A673 (cell line): ENCODE measurements at regions not wholly inside any gene's neighbourhood (a gene's known extent, or its start where the extent isn't known, plus 50 kb on each side); places are given as distances from the start of the nearest gene placed in this dataset.
"Not testable (repeated sequence)": the region's sequence is repeated elsewhere in the genome, so short reads cannot be mapped to it uniquely, and the experiment has no call there.

Source experiments
- BruUV-seq: library from RNA; stranded (reverse); fragments of 400-500 nt; replicated peaks from 2 replicates; lab custom pipeline; 2021; lab: Mats Ljungman, UMichigan
- CTCF ChIA-PET: fragments of 300-600 bp; sonication (Branson Sonifier 250); formaldehyde crosslinking; loops from one replicate; lab custom pipeline; 2022; ENCODE audit warnings: antibody characterized with exemption; lab: Charles Lee
- POLR2A ChIA-PET: fragments of 300-600 bp; sonication (Branson Sonifier 250); formaldehyde crosslinking; loops from one replicate; lab custom pipeline; 2022; ENCODE audit warnings: antibody characterized with exemption; ENCODE audit not compliant: low non-redundant PET; lab: Charles Lee
- DNase-seq: peaks from one replicate; pipeline ENCODE4 v3.0.0-alpha.2; 2015; ENCODE audit warnings: low spot score
- H3K27ac ChIP-seq: fragments of 200-600 bp; sonication (generic); 2 replicates; pipeline ENCODE4 v1.5.1; 2016; ENCODE audit warnings: mixed run types, low read depth, mild to moderate bottlenecking, mixed read lengths, antibody characterized with exemption, low read length; ENCODE audit not compliant: poor library complexity, severe bottlenecking
- H3K27me3 ChIP-seq: fragments of 200-600 bp; sonication (generic); replicated peaks from 2 replicates; pipeline ENCODE4 v1.6.1; 2017; ENCODE audit warnings: mixed run types, low read depth, mild to moderate bottlenecking, mixed read lengths, antibody characterized with exemption, low read length; ENCODE audit not compliant: insufficient read depth, poor library complexity
- H3K36me3 ChIP-seq: fragments of 200-600 bp; sonication (generic); 2 replicates; pipeline ENCODE4 v1.6.1; 2016; ENCODE audit warnings: mixed run types, mild to moderate bottlenecking, mixed read lengths, antibody characterized with exemption, low read length; ENCODE audit not compliant: insufficient read depth, poor library complexity, severe bottlenecking
- H3K4me1 ChIP-seq: fragments of 200-600 bp; sonication (generic); 2 replicates; pipeline ENCODE4 v1.6.1; 2017; ENCODE audit warnings: mixed run types, mild to moderate bottlenecking, mixed read lengths, antibody characterized with exemption, low read length; ENCODE audit not compliant: insufficient read depth, poor library complexity, severe bottlenecking
- H3K4me3 ChIP-seq: fragments of 200-600 bp; sonication (generic); 2 replicates; pipeline ENCODE4 v1.5.1; 2016; ENCODE audit warnings: low read depth, mixed run types, mild to moderate bottlenecking, mixed read lengths, low read length; ENCODE audit not compliant: poor library complexity, severe bottlenecking
- H3K9me3 ChIP-seq: fragments of 200-600 bp; sonication (generic); 2 replicates; pipeline ENCODE4 v1.6.1; 2016; ENCODE audit warnings: mixed run types, low read depth, mild to moderate bottlenecking, mixed read lengths, antibody characterized with exemption, low read length; ENCODE audit not compliant: poor library complexity, severe bottlenecking
- EZH2 ChIP-seq: fragments of 200-600 bp; sonication (generic); IDR thresholded peaks from 2 replicates; pipeline ENCODE4 v1.6.1; 2017; ENCODE audit warnings: borderline replicate concordance, low read depth, mild to moderate bottlenecking, mixed read lengths, antibody characterized with exemption, low read length; ENCODE audit not compliant: poor library complexity, severe bottlenecking
- intact Hi-C: fragments of 100-400 bp; cut with micrococcal nuclease; formaldehyde crosslinking; loops from one replicate; pipeline ENCODE4 v1.10.0; 2022; ENCODE audit not compliant: unreplicated experiment
- TF ChIP-seq, protein P1 (sequence below): fragments of 300-800, 200-600 bp; sonication (generic); conservative IDR thresholded peaks from 2 replicates; pipeline ENCODE4 v1.5.1; 2017; ENCODE audit warnings: low read depth, mild to moderate bottlenecking, antibody characterized with exemption, low read length, moderate library complexity, mixed read lengths

DNA sequence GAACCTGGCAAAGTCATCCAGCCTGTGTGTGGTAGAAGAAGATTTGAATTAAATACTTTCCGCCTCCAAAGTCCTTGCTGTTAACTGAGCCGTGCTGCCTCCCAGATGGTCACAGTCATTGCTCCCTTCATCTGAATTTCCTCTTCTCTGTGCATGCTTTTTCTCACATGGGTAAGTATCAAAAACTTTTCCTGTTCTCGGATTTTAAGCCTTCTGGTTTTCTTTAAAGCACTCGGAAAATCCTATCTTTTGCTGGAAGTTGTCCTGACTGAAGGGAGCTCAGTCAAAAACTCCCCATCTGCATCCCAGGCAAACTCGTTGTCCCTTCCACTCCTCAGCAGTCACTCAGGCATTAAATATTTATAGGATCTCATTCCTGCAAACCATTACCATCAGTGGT lies 290.0 kb upstream of the PIK3R1 start:
- Histone ChIP-seq H3K27me3 (no peaks in the 10 kb centered on the region), H3K4me1 (no peaks in the 10 kb centered on the region), H3K9me3 (no peaks in the 10 kb centered on the region), H3K36me3 (no peaks in the 10 kb centered on the region), H3K4me3 (no peak overlapping the region), H3K27ac (no peak overlapping the region)
- DNase-seq, result no peak
- TF ChIP-seq, protein P1, sequence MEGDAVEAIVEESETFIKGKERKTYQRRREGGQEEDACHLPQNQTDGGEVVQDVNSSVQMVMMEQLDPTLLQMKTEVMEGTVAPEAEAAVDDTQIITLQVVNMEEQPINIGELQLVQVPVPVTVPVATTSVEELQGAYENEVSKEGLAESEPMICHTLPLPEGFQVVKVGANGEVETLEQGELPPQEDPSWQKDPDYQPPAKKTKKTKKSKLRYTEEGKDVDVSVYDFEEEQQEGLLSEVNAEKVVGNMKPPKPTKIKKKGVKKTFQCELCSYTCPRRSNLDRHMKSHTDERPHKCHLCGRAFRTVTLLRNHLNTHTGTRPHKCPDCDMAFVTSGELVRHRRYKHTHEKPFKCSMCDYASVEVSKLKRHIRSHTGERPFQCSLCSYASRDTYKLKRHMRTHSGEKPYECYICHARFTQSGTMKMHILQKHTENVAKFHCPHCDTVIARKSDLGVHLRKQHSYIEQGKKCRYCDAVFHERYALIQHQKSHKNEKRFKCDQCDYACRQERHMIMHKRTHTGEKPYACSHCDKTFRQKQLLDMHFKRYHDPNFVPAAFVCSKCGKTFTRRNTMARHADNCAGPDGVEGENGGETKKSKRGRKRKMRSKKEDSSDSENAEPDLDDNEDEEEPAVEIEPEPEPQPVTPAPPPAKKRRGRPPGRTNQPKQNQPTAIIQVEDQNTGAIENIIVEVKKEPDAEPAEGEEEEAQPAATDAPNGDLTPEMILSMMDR, result no peak
- TF ChIP-seq EZH2, result no peak
- ChIA-PET CTCF (no interaction called here), POLR2A (no interaction called here)
- intact Hi-C loops, result no loop called here
- BruUV-seq, result no TSS peak

DNA sequence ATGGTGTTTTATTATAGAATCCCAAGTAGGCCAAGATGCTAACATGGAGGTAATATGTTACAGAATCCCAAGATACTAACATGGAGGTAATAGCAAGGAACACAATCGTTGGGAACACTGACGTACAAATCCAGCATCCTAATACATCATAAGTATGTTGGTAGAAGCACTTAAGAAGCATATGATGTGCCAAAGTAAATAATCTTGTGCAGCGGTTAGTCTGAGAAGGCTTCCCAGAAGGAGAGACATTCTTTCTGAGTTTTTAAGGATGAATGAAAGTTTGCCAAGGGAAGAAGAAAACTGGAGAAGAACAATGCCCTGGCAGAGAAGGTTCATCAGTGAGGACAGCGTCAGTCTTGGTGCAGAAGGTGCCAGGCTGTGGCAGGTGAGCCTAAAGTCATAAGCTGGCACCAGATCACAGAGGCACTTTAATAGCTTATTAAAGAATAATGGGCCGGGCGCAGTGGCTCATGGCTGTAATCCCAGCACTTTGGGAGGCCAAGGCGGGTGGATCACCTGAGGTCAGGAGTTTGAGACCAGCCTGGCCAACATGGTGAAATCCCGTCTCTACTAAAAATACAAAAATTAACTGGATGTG lies 294.5 kb upstream of the PIK3R1 start:
- Histone ChIP-seq H3K9me3 (peaks cover 4% of the 10 kb centered on the region), H3K36me3 (no peaks in the 10 kb centered on the region), H3K27ac (no peak overlapping the region), H3K4me3 (no peak overlapping the region), H3K4me1 (no peaks in the 10 kb centered on the region), H3K27me3 (no peaks in the 10 kb centered on the region)
- ChIA-PET CTCF (no interaction called here), POLR2A (no interaction called here)
- no TSS peak for BruUV-seq
- no peak for DNase-seq
- TF ChIP-seq, protein P1, result no peak
- no peak for TF ChIP-seq EZH2
- intact Hi-C loops, result no loop called here

GRCh38 chr5:67919532-67919931 lies 296.0 kb upstream of the PIK3R1 start:
- intact Hi-C loops, H3K27ac ChIP-seq, H3K4me1 ChIP-seq, H3K4me3 ChIP-seq, CTCF ChIA-PET, DNase-seq, H3K36me3 ChIP-seq, POLR2A ChIA-PET, H3K9me3 ChIP-seq, BruUV-seq, H3K27me3 ChIP-seq: not testable (repeated sequence)

DNA sequence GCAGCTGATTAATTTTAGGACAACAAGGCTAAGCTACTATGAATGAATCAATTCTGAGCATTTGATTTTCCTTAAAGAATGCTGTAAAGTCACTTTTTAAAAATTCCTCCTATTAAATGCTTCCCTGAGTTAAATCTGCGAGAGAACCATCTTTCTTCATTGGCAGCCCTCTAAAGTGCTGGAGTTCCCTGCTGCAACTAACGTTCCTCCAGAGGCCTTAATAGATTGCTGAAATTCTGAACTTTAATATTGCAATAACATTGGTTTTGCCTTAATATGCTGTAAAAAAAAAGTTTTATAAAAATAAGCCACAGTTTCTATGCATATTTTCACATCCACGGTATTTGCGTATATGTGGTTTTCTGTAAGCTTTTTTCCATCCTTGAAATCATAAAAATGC lies 298.0 kb upstream of the PIK3R1 start:
- no peaks in the 10 kb centered on the region for H3K36me3 ChIP-seq
- intact Hi-C loops, result no loop called here
- ChIA-PET POLR2A (no interaction called here), CTCF (no interaction called here)
- no peak for DNase-seq
- no peaks in the 10 kb centered on the region for H3K4me1 ChIP-seq
- TF ChIP-seq, protein P1, result no peak
- no peak for TF ChIP-seq EZH2
- no peak overlapping the region for H3K4me3 ChIP-seq
- BruUV-seq, result no TSS peak
- H3K27ac ChIP-seq, result no peak overlapping the region
- no peaks in the 10 kb centered on the region for H3K27me3 ChIP-seq
- peaks cover 4% of the 10 kb centered on the region for H3K9me3 ChIP-seq
